Tongue (tissue), 1 donor: ENCODE measurements at regions not wholly inside any gene's neighbourhood (a gene's known extent, or its start where the extent isn't known, plus 50 kb on each side); places are given as distances from the start of the nearest gene placed in this dataset.

ENCODE experiments used
- DNase-seq: peaks from one replicate; pipeline ENCODE4 v3.0.0-alpha.2; 2015

GRCh38 chr11:116110802-116111201 is 606.6 kb upstream of the CADM1 start:
- DNase-seq, result no peak

- no peak for DNase-seq
Measured at GRCh38 chr11:116110356-116110755, 606.1 kb upstream of the CADM1 start.

GRCh38 chr11:116109228-116109627 is 605.0 kb upstream of the CADM1 start:
- no peak for DNase-seq

GRCh38 chr11:116108161-116108560 is 603.9 kb upstream of the CADM1 start:
- no peak for DNase-seq

GRCh38 chr11:116107229-116107628 is 603.0 kb upstream of the CADM1 start:
- DNase-seq, result no peak

- no peak for DNase-seq
Measured at GRCh38 chr11:116104498-116105174, 600.4 kb upstream of the CADM1 start.

GRCh38 chr11:116101902-116102301 is 597.7 kb upstream of the CADM1 start:
- no peak for DNase-seq

GRCh38 chr11:116100016-116100415 is 595.8 kb upstream of the CADM1 start:
- no peak for DNase-seq

GRCh38 chr11:116099541-116099940 is 595.3 kb upstream of the CADM1 start:
- DNase-seq, result no peak

- no peak for DNase-seq
Measured at GRCh38 chr11:116096272-116096995, 592.2 kb upstream of the CADM1 start.

GRCh38 chr11:116093481-116094270 is 589.5 kb upstream of the CADM1 start:
- DNase-seq, result no peak

GRCh38 chr11:116093065-116093464 is 588.9 kb upstream of the CADM1 start:
- DNase-seq, result no peak

GRCh38 chr11:116086426-116086825 is 582.2 kb upstream of the CADM1 start:
- DNase-seq, result no peak

- DNase-seq, result no peak
Measured at GRCh38 chr11:116085031-116085635, 580.9 kb upstream of the CADM1 start.

GRCh38 chr11:116084511-116084910 is 580.3 kb upstream of the CADM1 start:
- DNase-seq, result no peak

- DNase-seq, result no peak
Measured at GRCh38 chr11:116082256-116082655, 578.0 kb upstream of the CADM1 start.

- DNase-seq, result no peak
Measured at GRCh38 chr11:116079580-116079979, 575.4 kb upstream of the CADM1 start.

GRCh38 chr11:116078101-116078591 is 573.9 kb upstream of the CADM1 start:
- DNase-seq, result peak; percentile 39

GRCh38 chr11:116077092-116077491 is 572.9 kb upstream of the CADM1 start:
- DNase-seq, result no peak

GRCh38 chr11:116073854-116074837 is 569.9 kb upstream of the CADM1 start:
- peak; percentile 65 for DNase-seq
